Calu3 (cell line): ENCODE measurements at regions not wholly inside any gene's neighbourhood (a gene's known extent, or its start where the extent isn't known, plus 50 kb on each side); places are given as distances from the start of the nearest gene placed in this dataset.

Source experiments
- BruUV-seq: library from RNA; stranded (reverse); fragments of 400-500 nt; replicated peaks from 2 replicates; lab custom pipeline; 2021; lab: Mats Ljungman, UMichigan
- CTCF ChIA-PET: fragments of 300-600 bp; sonication (Branson Sonifier 250); formaldehyde crosslinking; loops from one replicate; lab custom pipeline; 2022; ENCODE audit warnings: antibody characterized with exemption; lab: Charles Lee
- DNase-seq: peaks from one replicate; pipeline ENCODE4 v3.0.0; 2022
- H3K27ac Mint-ChIP-seq: one replicate; pipeline ENCODE4 v1.8.0; 2022; ENCODE audit warnings: mixed read lengths; ENCODE audit not compliant: unreplicated experiment
- H3K27me3 Mint-ChIP-seq: one replicate; pipeline ENCODE4 v1.8.0; 2022; ENCODE audit warnings: mixed read lengths; ENCODE audit not compliant: unreplicated experiment
- H3K36me3 Mint-ChIP-seq: one replicate; pipeline ENCODE4 v1.8.0; 2022; ENCODE audit warnings: mild to moderate bottlenecking, moderate library complexity, mixed read lengths; ENCODE audit not compliant: insufficient read depth, unreplicated experiment
- H3K4me1 Mint-ChIP-seq: one replicate; pipeline ENCODE4 v1.8.0; 2022; ENCODE audit warnings: mild to moderate bottlenecking, low read depth, mixed read lengths; ENCODE audit not compliant: unreplicated experiment
- H3K4me3 Mint-ChIP-seq: one replicate; pipeline ENCODE4 v1.8.0; 2022; ENCODE audit warnings: mild to moderate bottlenecking, low read depth, moderate library complexity, mixed read lengths; ENCODE audit not compliant: unreplicated experiment
- H3K9me3 Mint-ChIP-seq: one replicate; pipeline ENCODE4 v1.8.0; 2022; ENCODE audit warnings: low read depth, mixed read lengths; ENCODE audit not compliant: unreplicated experiment
- CTCF ChIP-seq: fragments of 200-600 bp; IDR thresholded peaks from one replicate; pipeline ENCODE4 v1.8.0; 2022; ENCODE audit warnings: antibody characterized with exemption; ENCODE audit not compliant: unreplicated experiment
- intact Hi-C: fragments of 100-400 bp; cut with micrococcal nuclease; formaldehyde crosslinking; loops from one replicate; pipeline ENCODE4 v1.10.0; 2022; ENCODE audit not compliant: unreplicated experiment

DNA sequence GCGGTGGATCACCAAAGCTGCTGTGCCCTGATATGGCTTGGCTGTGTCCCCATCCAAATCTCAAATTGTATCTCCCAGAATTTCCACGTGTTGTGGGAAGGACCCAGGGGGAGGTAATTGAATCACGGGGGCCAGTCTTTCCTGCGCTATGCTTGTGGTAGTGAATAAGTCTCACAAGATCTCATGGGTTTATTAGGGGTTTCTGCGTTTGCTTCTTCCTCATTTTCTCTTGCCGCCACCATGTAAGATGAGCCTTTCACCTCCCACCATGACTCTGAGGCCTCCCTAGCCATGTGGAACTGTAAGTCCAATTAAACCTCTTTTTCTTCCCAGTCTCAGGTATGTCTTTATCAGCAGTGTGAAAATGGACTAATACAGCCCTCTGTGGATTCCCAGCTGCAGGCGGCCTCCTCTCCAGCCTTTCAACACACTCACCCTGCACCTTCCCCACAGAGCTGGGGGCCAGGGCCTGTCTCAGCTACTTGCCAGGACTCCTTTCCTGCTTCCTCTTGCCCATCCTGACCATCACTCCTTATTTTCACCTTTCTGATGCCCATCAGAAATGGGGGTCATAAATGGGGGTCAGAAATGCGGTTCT, 57.2 kb upstream of the TOMM7 start:
- no peak overlapping the region for H3K27ac Mint-ChIP-seq
- no peak for DNase-seq
- no peaks in the 10 kb centered on the region for H3K9me3 Mint-ChIP-seq
- peaks cover 73% of the 10 kb centered on the region for H3K27me3 Mint-ChIP-seq
- BruUV-seq: no TSS peak
- intact Hi-C loops: no loop called here
- no peaks in the 10 kb centered on the region for H3K4me1 Mint-ChIP-seq
- CTCF ChIA-PET: no interaction called here
- TF ChIP-seq CTCF: no peak
- no peaks in the 10 kb centered on the region for H3K36me3 Mint-ChIP-seq
- H3K4me3 Mint-ChIP-seq: no peak overlapping the region

GRCh38 chr7:22879280-22879679, 56.6 kb upstream of the TOMM7 start:
- CTCF ChIA-PET: no interaction called here
- no peak for DNase-seq
- no peaks in the 10 kb centered on the region for H3K36me3 Mint-ChIP-seq
- H3K4me1 Mint-ChIP-seq: no peaks in the 10 kb centered on the region
- H3K27me3 Mint-ChIP-seq: peaks cover 72% of the 10 kb centered on the region
- H3K9me3 Mint-ChIP-seq: no peaks in the 10 kb centered on the region
- intact Hi-C loops: no loop called here
- no peak overlapping the region for H3K4me3 Mint-ChIP-seq
- TF ChIP-seq CTCF: no peak
- H3K27ac Mint-ChIP-seq: no peak overlapping the region
- no TSS peak for BruUV-seq

DNA sequence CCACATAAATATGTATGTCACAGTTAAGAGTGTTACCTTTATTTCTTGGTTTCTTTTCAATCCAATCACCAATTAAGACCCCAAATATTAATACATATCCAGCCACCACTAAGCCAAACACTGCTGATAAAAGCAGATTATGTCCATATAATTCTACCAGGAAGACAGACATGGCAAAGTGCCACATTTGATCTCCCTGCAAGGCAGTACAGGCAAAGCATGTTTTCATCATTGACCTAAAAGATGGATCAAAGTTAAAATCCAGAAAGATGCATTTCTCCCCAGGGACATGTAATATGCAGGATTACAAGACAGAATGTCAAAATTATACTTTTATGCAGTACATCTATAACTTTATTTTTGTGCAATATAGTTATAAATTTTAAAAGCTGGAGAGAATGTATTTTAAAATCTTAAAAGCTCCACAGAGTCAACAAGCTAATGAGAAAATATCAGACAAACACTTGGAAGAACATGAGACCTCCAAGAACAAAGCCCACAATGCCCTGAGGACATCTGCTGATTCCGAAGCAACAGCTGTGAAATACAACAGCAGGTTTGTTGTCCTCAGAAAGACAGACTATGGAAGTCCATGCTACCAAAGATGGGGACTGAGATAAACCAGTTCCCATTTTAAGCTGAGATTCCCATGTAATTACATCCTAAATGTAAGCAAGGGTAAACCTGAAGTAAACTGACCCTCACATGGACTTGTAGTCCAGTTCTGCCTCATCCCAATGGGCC, 54.5 kb upstream of the TOMM7 start:
- intact Hi-C loops: no loop called here
- Mint-ChIP-seq H3K4me1 (no peaks in the 10 kb centered on the region), H3K27ac (no peak overlapping the region), H3K4me3 (no peak overlapping the region), H3K9me3 (no peaks in the 10 kb centered on the region), H3K36me3 (no peaks in the 10 kb centered on the region), H3K27me3 (peaks cover 51% of the 10 kb centered on the region)
- CTCF ChIA-PET: interaction anchor here (0.9 kb wide), 1 partner anchor 8 kb away, joined by 6 read pairs; no protein-coding TSS in a partner anchor
- DNase-seq: no peak
- no peak for TF ChIP-seq CTCF
- no TSS peak for BruUV-seq

- Mint-ChIP-seq H3K9me3 (no peaks in the 10 kb centered on the region), H3K4me1 (no peaks in the 10 kb centered on the region), H3K27me3 (peaks cover 34% of the 10 kb centered on the region), H3K36me3 (no peaks in the 10 kb centered on the region), H3K4me3 (no peak overlapping the region), H3K27ac (no peak overlapping the region)
- TF ChIP-seq CTCF: no peak
- BruUV-seq: no TSS peak
- intact Hi-C loops: no loop called here
- CTCF ChIA-PET: interaction anchor here (0.7 kb wide), 1 partner anchor 102 kb away, joined by 3 read pairs; no protein-coding TSS in a partner anchor
- no peak for DNase-seq
Observed at GRCh38 chr7:22875470-22875869, 52.8 kb upstream of the TOMM7 start.
